NCI-H1105 (cell line): ENCODE measurements at regions not wholly inside any gene's neighbourhood (a gene's known extent, or its start where the extent isn't known, plus 50 kb on each side); places are given as distances from the start of the nearest gene placed in this dataset.
A peak's percentile ranks its signal among the peaks of the same experiment; 100 is the strongest.

ENCODE experiments used
- DNase-seq: peaks from one replicate; lab custom pipeline; 2025; lab: John Stamatoyannopoulos, UW

- no peak for DNase-seq
Measured at GRCh38 chr5:68538814-68539420, 323.4 kb downstream of the PIK3R1 start.

GRCh38 chr5:68540798-68541590 lies 325.4 kb downstream of the PIK3R1 start:
- DNase-seq, result no peak

GRCh38 chr5:68542207-68542606 lies 326.7 kb downstream of the PIK3R1 start:
- no peak for DNase-seq

- no peak for DNase-seq
Measured at GRCh38 chr5:68543212-68543611, 327.7 kb downstream of the PIK3R1 start.

GRCh38 chr5:68544091-68544647 lies 328.6 kb downstream of the PIK3R1 start:
- DNase-seq, result no peak

GRCh38 chr5:68544648-68545552 lies 329.3 kb downstream of the PIK3R1 start:
- DNase-seq, result no peak

GRCh38 chr5:68545636-68546295 lies 330.2 kb downstream of the PIK3R1 start:
- DNase-seq, result no peak

GRCh38 chr5:68547056-68547455 lies 331.5 kb downstream of the PIK3R1 start:
- DNase-seq, result no peak

- DNase-seq, result no peak
Measured at GRCh38 chr5:68547622-68548021, 332.1 kb downstream of the PIK3R1 start.

GRCh38 chr5:68548959-68549676 lies 333.6 kb downstream of the PIK3R1 start:
- no peak for DNase-seq

GRCh38 chr5:68550015-68550414 lies 334.5 kb downstream of the PIK3R1 start:
- DNase-seq, result no peak

GRCh38 chr5:68551436-68551835 lies 335.9 kb downstream of the PIK3R1 start:
- DNase-seq, result no peak

GRCh38 chr5:68554571-68555279 lies 339.2 kb downstream of the PIK3R1 start:
- DNase-seq, result no peak

- no peak for DNase-seq
Measured at GRCh38 chr5:68555907-68556681, 340.5 kb downstream of the PIK3R1 start.

GRCh38 chr5:68557162-68557936 lies 341.8 kb downstream of the PIK3R1 start:
- no peak for DNase-seq

GRCh38 chr5:68562308-68562707 lies 346.8 kb downstream of the PIK3R1 start:
- DNase-seq, result peak; percentile 8

GRCh38 chr5:68565427-68565826 lies 349.9 kb downstream of the PIK3R1 start:
- DNase-seq, result no peak

GRCh38 chr5:68576805-68577204 lies 361.2 kb downstream of the PIK3R1 start:
- DNase-seq, result no peak

GRCh38 chr5:68582284-68582683 lies 366.7 kb downstream of the PIK3R1 start:
- DNase-seq, result no peak
